Mesothelial cell of epicardium (in vitro differentiated cells): ENCODE measurements at regions not wholly inside any gene's neighbourhood (a gene's known extent, or its start where the extent isn't known, plus 50 kb on each side); places are given as distances from the start of the nearest gene placed in this dataset.
A peak's percentile ranks its signal among the peaks of the same experiment; 100 is the strongest.

Source experiments
- DNase-seq, 2 experiments: peaks; one replicate each; pipeline ENCODE4 v3.0.0; 2021; ENCODE audit warnings: low spot score in 2 of 2; ENCODE audit not compliant: unreplicated experiment in 2 of 2
- H3K27ac Mint-ChIP-seq: 2 replicates; pipeline ENCODE4 v1.8.0; 2021; ENCODE audit warnings: mixed read lengths
- H3K27me3 Mint-ChIP-seq: 2 replicates; pipeline ENCODE4 v1.8.0; 2021; ENCODE audit warnings: low read depth, mixed read lengths
- H3K36me3 Mint-ChIP-seq: 2 replicates; pipeline ENCODE4 v1.8.0; 2021; ENCODE audit warnings: mixed read lengths
- H3K4me1 Mint-ChIP-seq: 2 replicates; pipeline ENCODE4 v1.8.0; 2021; ENCODE audit warnings: mixed read lengths
- H3K4me3 Mint-ChIP-seq: 2 replicates; pipeline ENCODE4 v1.8.0; 2021; ENCODE audit warnings: mild to moderate bottlenecking, moderate library complexity, mixed read lengths
- H3K9me3 Mint-ChIP-seq: 2 replicates; pipeline ENCODE4 v1.8.0; 2021; ENCODE audit warnings: mixed read lengths
- CTCF ChIP-seq: fragments of 200-600 bp; sonication (generic); IDR thresholded peaks from one replicate; pipeline ENCODE4 v1.5.0; 2021; ENCODE audit warnings: antibody characterized with exemption; ENCODE audit not compliant: unreplicated experiment

GRCh38 chr6:139990856-139991465, 616.5 kb upstream of the CITED2 start:
- Mint-ChIP-seq H3K9me3 (peaks cover 14% of the 10 kb centered on the region), H3K27me3 (no peaks in the 10 kb centered on the region), H3K4me1 (peaks cover 39% of the 10 kb centered on the region), H3K4me3 (peak overlapping the region; percentile 6), H3K36me3 (peaks cover 6% of the 10 kb centered on the region), H3K27ac (peak overlapping the region; percentile 62)
- TF ChIP-seq CTCF, result no peak
- DNase-seq, result no peak

- Mint-ChIP-seq H3K27ac (no peak overlapping the region), H3K27me3 (no peaks in the 10 kb centered on the region)
Observed at GRCh38 chr6:139990026-139990686, 615.7 kb upstream of the CITED2 start.

GRCh38 chr6:139988685-139989084, 614.2 kb upstream of the CITED2 start:
- no peak for DNase-seq
- no peak for TF ChIP-seq CTCF
- Mint-ChIP-seq H3K9me3 (peaks cover 5% of the 10 kb centered on the region), H3K4me3 (no peak overlapping the region), H3K4me1 (peaks cover 47% of the 10 kb centered on the region), H3K27me3 (no peaks in the 10 kb centered on the region), H3K36me3 (peaks cover 2% of the 10 kb centered on the region), H3K27ac (peak overlapping the region; percentile 48)

More at GRCh38 chr6:139990026-139990686, 615.7 kb upstream of the CITED2 start:
- peaks cover 14% of the 10 kb centered on the region for H3K9me3 Mint-ChIP-seq
- no peak overlapping the region for H3K4me3 Mint-ChIP-seq
- H3K36me3 Mint-ChIP-seq, result peaks cover 6% of the 10 kb centered on the region
- no peak for DNase-seq
- H3K4me1 Mint-ChIP-seq, result peaks cover 39% of the 10 kb centered on the region
- no peak for TF ChIP-seq CTCF

- DNase-seq, result no peak
Observed at GRCh38 chr6:139987091-139987490, 612.6 kb upstream of the CITED2 start.

GRCh38 chr6:139985236-139985815, 610.9 kb upstream of the CITED2 start:
- H3K9me3 Mint-ChIP-seq, result no peaks in the 10 kb centered on the region
- DNase-seq, result no peak
- no peak overlapping the region for H3K27ac Mint-ChIP-seq
- H3K4me1 Mint-ChIP-seq, result peaks cover 64% of the 10 kb centered on the region
- no peak for TF ChIP-seq CTCF
- H3K27me3 Mint-ChIP-seq, result no peaks in the 10 kb centered on the region
- H3K4me3 Mint-ChIP-seq, result no peak overlapping the region
- no peaks in the 10 kb centered on the region for H3K36me3 Mint-ChIP-seq

More at GRCh38 chr6:139987091-139987490, 612.6 kb upstream of the CITED2 start:
- H3K9me3 Mint-ChIP-seq, result no peaks in the 10 kb centered on the region
- no peak overlapping the region for H3K4me3 Mint-ChIP-seq
- no peak for TF ChIP-seq CTCF
- no peaks in the 10 kb centered on the region for H3K27me3 Mint-ChIP-seq
- no peaks in the 10 kb centered on the region for H3K36me3 Mint-ChIP-seq
- peaks cover 60% of the 10 kb centered on the region for H3K4me1 Mint-ChIP-seq
- no peak overlapping the region for H3K27ac Mint-ChIP-seq
